Gastroesophageal sphincter (tissue), 3 donors: ENCODE measurements at regions not wholly inside any gene's neighbourhood (a gene's known extent, or its start where the extent isn't known, plus 50 kb on each side); places are given as distances from the start of the nearest gene placed in this dataset.

ENCODE experiments used
- CTCF ChIP-seq, 4 experiments: fragments of 200-600 bp in 2 of 4; fragments of 450-650 bp in 2 of 4; sonication (generic) in 1 of 4; IDR thresholded peaks; one replicate each; pipeline ENCODE4 v1.5.1; 2017 to 2019; ENCODE audit warnings: antibody characterized with exemption in 4 of 4, mild to moderate bottlenecking in 2 of 4, moderate library complexity in 2 of 4
- POLR2AphosphoS5 ChIP-seq: sonication (generic); formaldehyde crosslinking; IDR thresholded peaks from one replicate; pipeline ENCODE4 v1.6.1; 2017; ENCODE audit warnings: antibody characterized with exemption

GRCh38 chr5:173524136-173524535, 92.3 kb downstream of the BOD1 start:
- no peak for TF ChIP-seq CTCF (IDR thresholded peaks at IDR 0.05)
- TF ChIP-seq POLR2AphosphoS5: no peak
